Natural killer cell (primary cell): ENCODE measurements at regions not wholly inside any gene's neighbourhood (a gene's known extent, or its start where the extent isn't known, plus 50 kb on each side); places are given as distances from the start of the nearest gene placed in this dataset.

Source experiments
- ATAC-seq, 3 donors: fragments of 150-1000 bp in 2 of 3; fragments of 200-7000 bp in 1 of 3; cut with Tn5 transposase; 1 replicate in 1 of 3; 2 replicates in 2 of 3; pipeline ENCODE4 v1.10.0; 2021; ENCODE audit warnings: mild to moderate bottlenecking in 2 of 3, moderate library complexity in 2 of 3
- DNase-seq, 2 donors: peaks; one replicate each; pipeline versions ENCODE4 v3.0.0 to v3.0.0-alpha.2; 2013 to 2021; ENCODE audit warnings: mixed read lengths in 1 of 2
- H3K27ac ChIP-seq: one replicate; pipeline ENCODE4 v1.5.1; 2013; ENCODE audit warnings: mild to moderate bottlenecking, low read length
- H3K27me3 ChIP-seq: one replicate; pipeline ENCODE4 v1.6.1; 2013; ENCODE audit warnings: low read length; ENCODE audit not compliant: control insufficient read depth, insufficient read depth
- H3K36me3 ChIP-seq: one replicate; pipeline ENCODE4 v1.6.1; 2013; ENCODE audit warnings: low read length; ENCODE audit not compliant: control insufficient read depth, insufficient read depth
- H3K4me1 ChIP-seq: one replicate; pipeline ENCODE4 v1.6.1; 2013; ENCODE audit warnings: low read length; ENCODE audit not compliant: control insufficient read depth, insufficient read depth
- H3K4me3 ChIP-seq: one replicate; pipeline ENCODE4 v1.5.1; 2013; ENCODE audit warnings: low read length
- H3K9me3 ChIP-seq: one replicate; pipeline ENCODE4 v1.6.1; 2013; ENCODE audit warnings: low read length; ENCODE audit not compliant: control insufficient read depth, insufficient read depth
- H3K27ac Mint-ChIP-seq, 2 donors: one replicate each; pipeline ENCODE4 v1.8.0; 2022; ENCODE audit warnings: mild to moderate bottlenecking in 2 of 2, mixed read lengths in 2 of 2, moderate library complexity in 1 of 2
- H3K27me3 Mint-ChIP-seq, 2 donors: one replicate each; pipeline ENCODE4 v1.8.0; 2022; ENCODE audit warnings: low read depth in 2 of 2, mixed read lengths in 2 of 2
- H3K36me3 Mint-ChIP-seq: one replicate; pipeline ENCODE4 v1.8.0; 2022; ENCODE audit warnings: mixed read lengths
- H3K4me1 Mint-ChIP-seq, 2 donors: one replicate each; pipeline ENCODE4 v1.8.0; 2022; ENCODE audit warnings: mixed read lengths in 2 of 2
- H3K4me3 Mint-ChIP-seq: one replicate; pipeline ENCODE4 v1.8.0; 2022; ENCODE audit warnings: mild to moderate bottlenecking, moderate library complexity, mixed read lengths
- H3K9me3 Mint-ChIP-seq, 2 donors: one replicate each; pipeline ENCODE4 v1.8.0; 2022; ENCODE audit warnings: mixed read lengths in 2 of 2
- WGBS: methylation state at CpG from one replicate; pipeline ENCODE4 v1.1.7; 2013; ENCODE audit warnings: missing lambda C conversion rate; ENCODE audit not compliant: insufficient coverage; 5-methylcytosine and 5-hydroxymethylcytosine counted together
- intact Hi-C: fragments of 100-400 bp; cut with micrococcal nuclease; formaldehyde crosslinking; loops from one replicate; pipeline ENCODE4 v1.14.2; 2022
- TF ChIP-seq, protein P1 (sequence below): fragments of 200-600 bp; IDR thresholded peaks from one replicate; pipeline ENCODE4 v1.8.0; 2022; ENCODE audit warnings: antibody characterized with exemption

- 69% methylated on average over 4 of the region's 4 CpGs for WGBS
- Histone ChIP-seq H3K4me1 (no peaks in the 10 kb centered on the region), H3K27ac (no peak overlapping the region), H3K27me3 (no peaks in the 10 kb centered on the region), H3K9me3 (no peaks in the 10 kb centered on the region), H3K36me3 (no peaks in the 10 kb centered on the region), H3K4me3 (no peak overlapping the region)
- Mint-ChIP-seq H3K27me3 (peaks cover 0 to 28% of the 10 kb centered on the region in 2 donors), H3K27ac (no peak overlapping the region), H3K4me3 (no peak overlapping the region), H3K9me3 (no peaks in the 10 kb centered on the region), H3K4me1 (no peaks in the 10 kb centered on the region), H3K36me3 (no peaks in the 10 kb centered on the region)
- intact Hi-C loops, result no loop called here
- DNase-seq (no peak), ATAC-seq (no peak)
- TF ChIP-seq, protein P1, sequence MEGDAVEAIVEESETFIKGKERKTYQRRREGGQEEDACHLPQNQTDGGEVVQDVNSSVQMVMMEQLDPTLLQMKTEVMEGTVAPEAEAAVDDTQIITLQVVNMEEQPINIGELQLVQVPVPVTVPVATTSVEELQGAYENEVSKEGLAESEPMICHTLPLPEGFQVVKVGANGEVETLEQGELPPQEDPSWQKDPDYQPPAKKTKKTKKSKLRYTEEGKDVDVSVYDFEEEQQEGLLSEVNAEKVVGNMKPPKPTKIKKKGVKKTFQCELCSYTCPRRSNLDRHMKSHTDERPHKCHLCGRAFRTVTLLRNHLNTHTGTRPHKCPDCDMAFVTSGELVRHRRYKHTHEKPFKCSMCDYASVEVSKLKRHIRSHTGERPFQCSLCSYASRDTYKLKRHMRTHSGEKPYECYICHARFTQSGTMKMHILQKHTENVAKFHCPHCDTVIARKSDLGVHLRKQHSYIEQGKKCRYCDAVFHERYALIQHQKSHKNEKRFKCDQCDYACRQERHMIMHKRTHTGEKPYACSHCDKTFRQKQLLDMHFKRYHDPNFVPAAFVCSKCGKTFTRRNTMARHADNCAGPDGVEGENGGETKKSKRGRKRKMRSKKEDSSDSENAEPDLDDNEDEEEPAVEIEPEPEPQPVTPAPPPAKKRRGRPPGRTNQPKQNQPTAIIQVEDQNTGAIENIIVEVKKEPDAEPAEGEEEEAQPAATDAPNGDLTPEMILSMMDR, result no peak
Observed at GRCh38 chr5:74550927-74551326, 89.6 kb downstream of the ENC1 start.

GRCh38 chr5:74549384-74549783, 91.1 kb downstream of the ENC1 start:
- no peak overlapping the region for H3K27ac ChIP-seq
- H3K4me1 ChIP-seq, result no peaks in the 10 kb centered on the region
- no peaks in the 10 kb centered on the region for H3K27me3 ChIP-seq
- TF ChIP-seq, protein P1, result no peak
- Mint-ChIP-seq H3K4me1 (no peaks in the 10 kb centered on the region), H3K36me3 (no peaks in the 10 kb centered on the region), H3K27me3 (peaks cover 0 to 17% of the 10 kb centered on the region in 2 donors), H3K9me3 (no peaks in the 10 kb centered on the region), H3K27ac (no peak overlapping the region), H3K4me3 (no peak overlapping the region)
- intact Hi-C loops, result no loop called here
- no peak for DNase-seq
- H3K36me3 ChIP-seq, result no peaks in the 10 kb centered on the region
- no peak for ATAC-seq
- WGBS, result 94% methylated on average over 2 of the region's 3 CpGs
- no peak overlapping the region for H3K4me3 ChIP-seq
- H3K9me3 ChIP-seq, result no peaks in the 10 kb centered on the region

DNA sequence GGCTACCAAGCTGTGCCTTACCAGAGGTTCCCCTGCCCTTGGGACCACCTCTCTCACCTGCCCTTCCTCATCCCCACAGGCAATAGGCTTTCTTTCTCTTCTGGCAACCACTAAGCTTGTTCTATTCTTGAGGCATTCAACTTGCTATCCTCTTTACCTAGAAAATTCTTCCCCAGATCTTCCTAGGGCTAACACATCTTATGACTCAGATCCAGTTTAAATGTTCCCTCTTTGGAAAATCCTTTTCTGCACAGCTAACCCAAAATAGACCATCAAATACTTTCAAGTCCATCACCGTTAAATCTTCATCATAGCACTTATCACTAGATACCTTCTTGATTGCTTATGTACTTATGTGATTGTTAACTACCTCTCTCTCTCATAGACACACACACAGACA, 93.7 kb downstream of the ENC1 start:
- no peaks in the 10 kb centered on the region for H3K36me3 ChIP-seq
- no peak overlapping the region for H3K4me3 ChIP-seq
- H3K27me3 ChIP-seq, result no peaks in the 10 kb centered on the region
- no peak overlapping the region for H3K27ac Mint-ChIP-seq
- H3K27me3 Mint-ChIP-seq, result peaks cover 3 to 7% of the 10 kb centered on the region in 2 donors
- TF ChIP-seq, protein P1, result no peak
- no peak overlapping the region for H3K4me3 Mint-ChIP-seq
- H3K9me3 Mint-ChIP-seq, result no peaks in the 10 kb centered on the region
- H3K4me1 Mint-ChIP-seq, result no peaks in the 10 kb centered on the region
- DNase-seq, result no peak
- no peak for ATAC-seq
- WGBS, result no CpG with 5 or more reads among the region's 1 CpG
- no peaks in the 10 kb centered on the region for H3K36me3 Mint-ChIP-seq
- no peaks in the 10 kb centered on the region for H3K4me1 ChIP-seq
- intact Hi-C loops, result no loop called here
- no peak overlapping the region for H3K27ac ChIP-seq
- no peaks in the 10 kb centered on the region for H3K9me3 ChIP-seq

DNA sequence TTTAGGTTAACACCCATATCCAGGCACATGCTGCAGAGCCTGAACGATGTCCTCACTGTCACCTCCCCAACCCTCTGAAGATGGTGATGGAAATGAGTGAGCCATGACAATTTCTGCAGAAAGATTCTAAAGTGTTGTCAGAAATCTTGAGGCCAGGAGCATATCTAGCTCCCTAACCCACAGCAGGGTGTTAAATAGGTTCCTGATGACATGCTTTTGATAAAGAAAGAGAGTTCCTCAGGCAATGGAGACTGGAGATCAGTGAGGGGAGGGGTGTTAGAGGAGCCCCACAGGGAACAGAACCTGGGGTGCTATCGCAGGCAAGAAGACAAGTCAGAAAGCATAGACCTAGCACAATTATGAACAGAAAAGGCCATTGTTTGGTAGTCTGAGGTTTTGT, 95.7 kb downstream of the ENC1 start:
- WGBS, result 100% methylated on average over 1 of the region's 2 CpGs
- H3K27ac Mint-ChIP-seq, result no peak overlapping the region
- peaks cover 0 to 3% of the 10 kb centered on the region in 2 donors for H3K27me3 Mint-ChIP-seq
- no peak overlapping the region for H3K4me3 ChIP-seq
- no peaks in the 10 kb centered on the region for H3K9me3 Mint-ChIP-seq
- H3K36me3 ChIP-seq, result no peaks in the 10 kb centered on the region
- TF ChIP-seq, protein P1, result no peak
- no peak for DNase-seq
- no peaks in the 10 kb centered on the region for H3K36me3 Mint-ChIP-seq
- no peaks in the 10 kb centered on the region for H3K4me1 Mint-ChIP-seq
- no peak overlapping the region for H3K4me3 Mint-ChIP-seq
- H3K27me3 ChIP-seq, result no peaks in the 10 kb centered on the region
- no peaks in the 10 kb centered on the region for H3K9me3 ChIP-seq
- intact Hi-C loops, result no loop called here
- no peaks in the 10 kb centered on the region for H3K4me1 ChIP-seq
- ATAC-seq, result no peak
- no peak overlapping the region for H3K27ac ChIP-seq
